GM10266 (cell line): ENCODE measurements at regions not wholly inside any gene's neighbourhood (a gene's known extent, or its start where the extent isn't known, plus 50 kb on each side); places are given as distances from the start of the nearest gene placed in this dataset.

Experiments used
- DNase-seq: peaks from one replicate; pipeline ENCODE4 v3.0.0; 2012; ENCODE audit errors: extremely low spot score
- CTCF ChIP-seq: IDR thresholded peaks from 2 replicates; pipeline ENCODE4 v1.5.1; 2012; ENCODE audit warnings: mild to moderate bottlenecking, low read depth; ENCODE audit not compliant: control insufficient read depth, insufficient read depth; ENCODE audit errors: missing control alignments

- no peak for TF ChIP-seq CTCF
- DNase-seq, result no peak
Observed at GRCh38 chr16:80171746-80172145, 369.0 kb upstream of the DYNLRB2 start.

- no peak for DNase-seq
- no peak for TF ChIP-seq CTCF
Observed at GRCh38 chr16:80171199-80171598, 369.6 kb upstream of the DYNLRB2 start.

- no peak for TF ChIP-seq CTCF
- no peak for DNase-seq
Observed at GRCh38 chr16:80167657-80168390, 373.0 kb upstream of the DYNLRB2 start.

GRCh38 chr16:80166082-80166481, 374.7 kb upstream of the DYNLRB2 start:
- no peak for TF ChIP-seq CTCF

GRCh38 chr16:80164966-80165550, 375.7 kb upstream of the DYNLRB2 start:
- no peak for DNase-seq
- no peak for TF ChIP-seq CTCF

More at GRCh38 chr16:80166082-80166481, 374.7 kb upstream of the DYNLRB2 start:
- no peak for DNase-seq

- no peak for TF ChIP-seq CTCF
- DNase-seq, result no peak
Observed at GRCh38 chr16:80163339-80163738, 377.5 kb upstream of the DYNLRB2 start.
